ENCODE measurements at regions not wholly inside any gene's neighbourhood (a gene's known extent, or its start where the extent isn't known, plus 50 kb on each side); places are given as distances from the start of the nearest gene placed in this dataset.

DNA sequence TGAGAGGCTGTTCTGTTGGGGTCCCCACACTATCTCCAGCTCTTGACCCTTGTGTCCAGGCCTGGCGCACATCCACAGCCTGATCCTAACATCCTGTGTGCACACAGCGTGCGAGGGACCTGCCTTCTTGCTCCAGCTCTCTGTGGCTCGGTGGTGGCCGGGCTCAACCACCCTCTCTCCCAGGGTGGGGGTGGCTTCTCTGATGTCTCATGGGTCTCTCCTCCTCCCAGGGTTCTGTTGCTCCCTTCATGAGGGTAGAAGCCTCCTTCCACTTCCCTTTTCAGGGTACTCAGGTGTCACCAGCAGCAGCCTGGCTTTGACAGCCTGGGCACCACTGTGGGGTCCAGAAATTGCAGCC is 196.9 kb upstream of the RAB6C start:
- TF ChIP-seq POLR2A (IDR thresholded peaks at IDR 0.05) = no peak
- TF ChIP-seq, protein P1, sequence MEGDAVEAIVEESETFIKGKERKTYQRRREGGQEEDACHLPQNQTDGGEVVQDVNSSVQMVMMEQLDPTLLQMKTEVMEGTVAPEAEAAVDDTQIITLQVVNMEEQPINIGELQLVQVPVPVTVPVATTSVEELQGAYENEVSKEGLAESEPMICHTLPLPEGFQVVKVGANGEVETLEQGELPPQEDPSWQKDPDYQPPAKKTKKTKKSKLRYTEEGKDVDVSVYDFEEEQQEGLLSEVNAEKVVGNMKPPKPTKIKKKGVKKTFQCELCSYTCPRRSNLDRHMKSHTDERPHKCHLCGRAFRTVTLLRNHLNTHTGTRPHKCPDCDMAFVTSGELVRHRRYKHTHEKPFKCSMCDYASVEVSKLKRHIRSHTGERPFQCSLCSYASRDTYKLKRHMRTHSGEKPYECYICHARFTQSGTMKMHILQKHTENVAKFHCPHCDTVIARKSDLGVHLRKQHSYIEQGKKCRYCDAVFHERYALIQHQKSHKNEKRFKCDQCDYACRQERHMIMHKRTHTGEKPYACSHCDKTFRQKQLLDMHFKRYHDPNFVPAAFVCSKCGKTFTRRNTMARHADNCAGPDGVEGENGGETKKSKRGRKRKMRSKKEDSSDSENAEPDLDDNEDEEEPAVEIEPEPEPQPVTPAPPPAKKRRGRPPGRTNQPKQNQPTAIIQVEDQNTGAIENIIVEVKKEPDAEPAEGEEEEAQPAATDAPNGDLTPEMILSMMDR (IDR thresholded peaks at IDR 0.05 in 4 of 5, conservative IDR thresholded peaks at IDR 0.05 in 1 of 5) = no peak
